ENCODE measurements at regions not wholly inside any gene's neighbourhood (a gene's known extent, or its start where the extent isn't known, plus 50 kb on each side); places are given as distances from the start of the nearest gene placed in this dataset.

GRCh38 chr5:20353499-20353898, 365.5 kb upstream of the CDH18 start:
- Histone ChIP-seq H3K9me2 (replicated peaks; ENCODE audit: low read length) (no peaks in the 10 kb centered on the region; the same call in 1 of the 2 replicates), H3K27ac (ENCODE audit: low read length) (peak overlapping the region; percentile 63), H3F3A (ENCODE audit: low read length, unreplicated experiment) (no peaks in the 10 kb centered on the region), H4K20me1 (ENCODE audit: low read length) (no peaks in the 10 kb centered on the region), H3K4me2 (ENCODE audit: low read length) (peak overlapping the region; percentile 50), H3K36me3 (ENCODE audit: low read depth, low read length) (no peaks in the 10 kb centered on the region), H3K27me3 (ENCODE audit: low read length) (no peaks in the 10 kb centered on the region), H3K79me2 (ENCODE audit: low read length) (no peaks in the 10 kb centered on the region), H2AFZ (ENCODE audit: low read length) (peak overlapping the region; percentile 17; the same call in 1 of the 2 replicates), H3K9ac (ENCODE audit: low read length) (no peak overlapping the region), H3K4me1 (ENCODE audit: insufficient read depth, low read length) (peaks cover 14% of the 10 kb centered on the region), H3K9me3 (ENCODE audit: low read length) (0 out of 2 replicates have a peak, but pooled peaks cover under 1% of the 10 kb centered on the region), H3K4me3 (ENCODE audit: low read length) (no peak overlapping the region)
- DNase-seq (peak; percentile 91), ATAC-seq (peak; percentile 97)
- BruUV-seq (replicated peaks): no TSS peak
- intact Hi-C loops (cut with micrococcal nuclease): no loop called here
- ChIA-PET POLR2A (ENCODE audit: unreplicated experiment) (interaction anchor here (0.5 kb wide), 1 partner anchor 884 kb away, joined by 3 read pairs; no protein-coding TSS in a partner anchor), CTCF (no interaction called here)
- TF ChIP-seq CTCF (conservative IDR thresholded peaks at IDR 0.05; ENCODE audit: low read depth, low read length) (no peak), EZH2 (IDR thresholded peaks at IDR 0.05; ENCODE audit: low read length, unreplicated experiment) (no peak), EZH2phosphoT487 (IDR thresholded peaks at IDR 0.05; ENCODE audit: borderline replicate concordance, low read length) (no peak)

DNA sequence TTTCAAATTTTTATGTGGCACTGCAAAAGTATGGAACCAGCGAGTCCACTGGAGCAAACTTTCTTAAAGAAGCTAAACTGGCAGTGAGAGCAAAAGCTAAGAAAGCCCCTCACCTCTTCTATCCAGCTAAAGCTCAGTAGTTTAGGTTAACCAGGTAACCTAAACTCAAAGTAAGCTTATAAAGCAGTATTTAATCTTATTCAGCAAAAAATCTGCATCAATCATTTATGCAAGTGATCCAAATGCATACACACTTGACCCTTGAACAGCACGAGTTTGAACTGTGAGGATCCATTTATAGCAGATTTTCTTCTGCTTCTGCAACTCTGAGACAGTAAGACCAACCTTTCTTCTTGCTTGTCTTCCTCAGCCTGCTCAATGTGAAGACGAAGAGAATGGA, 363.8 kb upstream of the CDH18 start:
- H3K9me3 ChIP-seq (ENCODE audit: low read length): 0 out of 2 replicates have a peak, but pooled peaks cover 4% of the 10 kb centered on the region
- H3K27ac ChIP-seq (ENCODE audit: low read length): no peak overlapping the region
- no peak overlapping the region for H3K9ac ChIP-seq (ENCODE audit: low read length)
- POLR2A ChIA-PET (ENCODE audit: unreplicated experiment): no interaction called here
- no peaks in the 10 kb centered on the region for H3K27me3 ChIP-seq (ENCODE audit: low read length)
- no peak for TF ChIP-seq EZH2phosphoT487 (IDR thresholded peaks at IDR 0.05; ENCODE audit: borderline replicate concordance, low read length)
- no peak for TF ChIP-seq EZH2 (IDR thresholded peaks at IDR 0.05; ENCODE audit: low read length, unreplicated experiment)
- no peak for TF ChIP-seq CTCF (conservative IDR thresholded peaks at IDR 0.05; ENCODE audit: low read depth, low read length)
- intact Hi-C loops (cut with micrococcal nuclease): loop anchor here (1.0 kb wide), 1 partner anchor 9 kb away; no protein-coding TSS in a partner anchor
- BruUV-seq (replicated peaks): no TSS peak
- H3K4me3 ChIP-seq (ENCODE audit: low read length): no peak overlapping the region
- DNase-seq (no peak), ATAC-seq (no peak)
- H3K9me2 ChIP-seq (replicated peaks; ENCODE audit: low read length): no peaks in the 10 kb centered on the region; the same call in 1 of the 2 replicates
- H3F3A ChIP-seq (ENCODE audit: low read length, unreplicated experiment): no peaks in the 10 kb centered on the region
- no peaks in the 10 kb centered on the region for H3K36me3 ChIP-seq (ENCODE audit: low read depth, low read length)
- no peaks in the 10 kb centered on the region for H4K20me1 ChIP-seq (ENCODE audit: low read length)
- H3K4me2 ChIP-seq (ENCODE audit: low read length): no peak overlapping the region
- no peaks in the 10 kb centered on the region for H3K79me2 ChIP-seq (ENCODE audit: low read length)
- H3K4me1 ChIP-seq (ENCODE audit: insufficient read depth, low read length): peaks cover 14% of the 10 kb centered on the region
- H2AFZ ChIP-seq (ENCODE audit: low read length): no peak overlapping the region
- CTCF ChIA-PET: no interaction called here

DNA sequence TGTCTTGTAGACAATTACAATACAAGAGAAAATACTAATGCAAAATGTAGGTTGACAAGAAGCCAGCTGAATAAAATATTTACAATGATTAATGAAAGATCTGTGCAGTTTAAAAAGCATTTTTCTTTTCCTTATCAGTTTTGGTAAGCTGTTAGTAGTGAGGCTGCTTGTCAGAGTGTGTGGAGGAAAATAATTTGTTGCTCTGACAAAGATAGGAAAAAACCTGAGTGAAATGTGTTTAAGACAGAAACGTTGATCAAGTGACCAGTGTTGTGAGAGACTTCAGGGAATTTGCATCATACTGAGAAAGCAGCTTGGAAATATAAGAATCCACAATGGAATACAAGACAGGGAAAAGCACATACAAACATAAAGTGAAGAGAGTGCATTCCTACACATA, 360.3 kb upstream of the CDH18 start:
- ATAC-seq (no peak), DNase-seq (no peak)
- H3K27ac ChIP-seq (ENCODE audit: low read length): no peak overlapping the region
- CTCF ChIA-PET: no interaction called here
- H3K9me2 ChIP-seq (replicated peaks; ENCODE audit: low read length): no peaks in the 10 kb centered on the region; the same call in 1 of the 2 replicates
- H2AFZ ChIP-seq (ENCODE audit: low read length): no peak overlapping the region
- H3K4me2 ChIP-seq (ENCODE audit: low read length): no peak overlapping the region
- TF ChIP-seq EZH2phosphoT487 (IDR thresholded peaks at IDR 0.05; ENCODE audit: borderline replicate concordance, low read length) (no peak), CTCF (conservative IDR thresholded peaks at IDR 0.05; ENCODE audit: low read depth, low read length) (no peak), EZH2 (IDR thresholded peaks at IDR 0.05; ENCODE audit: low read length, unreplicated experiment) (no peak)
- 0 out of 2 replicates have a peak, but pooled peaks cover 4% of the 10 kb centered on the region for H3K9me3 ChIP-seq (ENCODE audit: low read length)
- POLR2A ChIA-PET (ENCODE audit: unreplicated experiment): no interaction called here
- H3K36me3 ChIP-seq (ENCODE audit: low read depth, low read length): no peaks in the 10 kb centered on the region
- H3F3A ChIP-seq (ENCODE audit: low read length, unreplicated experiment): no peaks in the 10 kb centered on the region
- intact Hi-C loops (cut with micrococcal nuclease): no loop called here
- no peak overlapping the region for H3K9ac ChIP-seq (ENCODE audit: low read length)
- no peaks in the 10 kb centered on the region for H3K79me2 ChIP-seq (ENCODE audit: low read length)
- no peaks in the 10 kb centered on the region for H3K27me3 ChIP-seq (ENCODE audit: low read length)
- H3K4me3 ChIP-seq (ENCODE audit: low read length): no peak overlapping the region
- no TSS peak for BruUV-seq (replicated peaks)
- H3K4me1 ChIP-seq (ENCODE audit: insufficient read depth, low read length): peaks cover 7% of the 10 kb centered on the region
- H4K20me1 ChIP-seq (ENCODE audit: low read length): no peaks in the 10 kb centered on the region
